ENCODE measurements at regions not wholly inside any gene's neighbourhood (a gene's known extent, or its start where the extent isn't known, plus 50 kb on each side); places are given as distances from the start of the nearest gene placed in this dataset.

GRCh38 chr11:86749821-86750401 lies 50.4 kb upstream of the PRSS23 start:
- H3K36me3 Mint-ChIP-seq (ENCODE audit: low read depth) = no peaks in the 10 kb centered on the region
- H3K27me3 Mint-ChIP-seq = peaks cover 32% of the 10 kb centered on the region
- no peaks in the 10 kb centered on the region for H3K4me1 Mint-ChIP-seq (ENCODE audit: low read depth)
- no peaks in the 10 kb centered on the region for H3K9me3 Mint-ChIP-seq
- no peak overlapping the region for H3K4me3 Mint-ChIP-seq
- DNase-seq = no peak
- no peak overlapping the region for H3K27ac Mint-ChIP-seq

GRCh38 chr11:86749376-86749775 lies 51.0 kb upstream of the PRSS23 start:
- no peak for DNase-seq
- no peaks in the 10 kb centered on the region for H3K36me3 Mint-ChIP-seq (ENCODE audit: low read depth)
- no peak overlapping the region for H3K27ac Mint-ChIP-seq
- peaks cover 32% of the 10 kb centered on the region for H3K27me3 Mint-ChIP-seq
- H3K9me3 Mint-ChIP-seq = no peaks in the 10 kb centered on the region
- H3K4me3 Mint-ChIP-seq = no peak overlapping the region
- H3K4me1 Mint-ChIP-seq (ENCODE audit: low read depth) = peaks cover 2% of the 10 kb centered on the region

GRCh38 chr11:86748296-86748695 lies 52.0 kb upstream of the PRSS23 start:
- DNase-seq = no peak
- Mint-ChIP-seq H3K27me3 (peaks cover 32% of the 10 kb centered on the region), H3K4me3 (no peak overlapping the region), H3K36me3 (ENCODE audit: low read depth) (no peaks in the 10 kb centered on the region), H3K9me3 (no peaks in the 10 kb centered on the region), H3K27ac (no peak overlapping the region), H3K4me1 (ENCODE audit: low read depth) (peaks cover 11% of the 10 kb centered on the region)

- H3K27ac Mint-ChIP-seq = no peak overlapping the region
- peaks cover 16% of the 10 kb centered on the region for H3K4me1 Mint-ChIP-seq (ENCODE audit: low read depth)
- H3K4me3 Mint-ChIP-seq = no peak overlapping the region
- DNase-seq = no peak
- H3K9me3 Mint-ChIP-seq = no peaks in the 10 kb centered on the region
- H3K27me3 Mint-ChIP-seq = peaks cover 32% of the 10 kb centered on the region
- no peaks in the 10 kb centered on the region for H3K36me3 Mint-ChIP-seq (ENCODE audit: low read depth)
Measured at GRCh38 chr11:86747801-86748200, 52.5 kb upstream of the PRSS23 start.

GRCh38 chr11:86746514-86746913 lies 53.8 kb upstream of the PRSS23 start:
- H3K27me3 Mint-ChIP-seq = peaks cover 44% of the 10 kb centered on the region
- no peak overlapping the region for H3K4me3 Mint-ChIP-seq
- peaks cover 27% of the 10 kb centered on the region for H3K4me1 Mint-ChIP-seq (ENCODE audit: low read depth)
- DNase-seq = no peak
- H3K36me3 Mint-ChIP-seq (ENCODE audit: low read depth) = no peaks in the 10 kb centered on the region
- H3K27ac Mint-ChIP-seq = no peak overlapping the region
- H3K9me3 Mint-ChIP-seq = no peaks in the 10 kb centered on the region

GRCh38 chr11:86745571-86745970 lies 54.8 kb upstream of the PRSS23 start:
- Mint-ChIP-seq H3K27me3 (peaks cover 40% of the 10 kb centered on the region), H3K4me3 (no peak overlapping the region), H3K4me1 (ENCODE audit: low read depth) (peaks cover 36% of the 10 kb centered on the region), H3K9me3 (no peaks in the 10 kb centered on the region), H3K36me3 (ENCODE audit: low read depth) (no peaks in the 10 kb centered on the region), H3K27ac (no peak overlapping the region)
- DNase-seq = no peak

GRCh38 chr11:86743223-86744118 lies 56.9 kb upstream of the PRSS23 start:
- Mint-ChIP-seq H3K27me3 (peaks cover 33% of the 10 kb centered on the region), H3K27ac (peak overlapping the region; percentile 90)
- DNase-seq = peak; percentile 55

GRCh38 chr11:86741839-86742805 lies 58.2 kb upstream of the PRSS23 start:
- no peaks in the 10 kb centered on the region for H3K9me3 Mint-ChIP-seq
- H3K36me3 Mint-ChIP-seq (ENCODE audit: low read depth) = no peaks in the 10 kb centered on the region
- H3K27ac Mint-ChIP-seq = no peak overlapping the region
- no peak for DNase-seq
- peaks cover 41% of the 10 kb centered on the region for H3K4me1 Mint-ChIP-seq (ENCODE audit: low read depth)
- peaks cover 24% of the 10 kb centered on the region for H3K27me3 Mint-ChIP-seq
- H3K4me3 Mint-ChIP-seq = no peak overlapping the region

More at GRCh38 chr11:86743223-86744118, 56.9 kb upstream of the PRSS23 start:
- Mint-ChIP-seq H3K4me3 (no peak overlapping the region), H3K9me3 (no peaks in the 10 kb centered on the region), H3K4me1 (ENCODE audit: low read depth) (peaks cover 41% of the 10 kb centered on the region), H3K36me3 (ENCODE audit: low read depth) (no peaks in the 10 kb centered on the region)

GRCh38 chr11:86741484-86741835 lies 58.9 kb upstream of the PRSS23 start:
- Mint-ChIP-seq H3K4me3 (no peak overlapping the region), H3K27ac (no peak overlapping the region), H3K36me3 (ENCODE audit: low read depth) (no peaks in the 10 kb centered on the region), H3K27me3 (peaks cover 20% of the 10 kb centered on the region), H3K4me1 (ENCODE audit: low read depth) (peaks cover 41% of the 10 kb centered on the region), H3K9me3 (no peaks in the 10 kb centered on the region)
- no peak for DNase-seq

GRCh38 chr11:86740628-86741483 lies 59.5 kb upstream of the PRSS23 start:
- H3K27ac Mint-ChIP-seq = peak overlapping the region; percentile 71
- H3K36me3 Mint-ChIP-seq (ENCODE audit: low read depth) = no peaks in the 10 kb centered on the region
- H3K27me3 Mint-ChIP-seq = peaks cover 20% of the 10 kb centered on the region
- no peaks in the 10 kb centered on the region for H3K9me3 Mint-ChIP-seq
- H3K4me1 Mint-ChIP-seq (ENCODE audit: low read depth) = peaks cover 41% of the 10 kb centered on the region
- H3K4me3 Mint-ChIP-seq = no peak overlapping the region
- no peak for DNase-seq

GRCh38 chr11:86738568-86738967 lies 61.8 kb upstream of the PRSS23 start:
- peaks cover 12% of the 10 kb centered on the region for H3K27me3 Mint-ChIP-seq
- no peaks in the 10 kb centered on the region for H3K36me3 Mint-ChIP-seq (ENCODE audit: low read depth)
- peaks cover 33% of the 10 kb centered on the region for H3K4me1 Mint-ChIP-seq (ENCODE audit: low read depth)
- H3K27ac Mint-ChIP-seq = no peak overlapping the region
- H3K9me3 Mint-ChIP-seq = no peaks in the 10 kb centered on the region
- no peak overlapping the region for H3K4me3 Mint-ChIP-seq
- no peak for DNase-seq

GRCh38 chr11:86737737-86738136 lies 62.6 kb upstream of the PRSS23 start:
- DNase-seq = no peak
- H3K27ac Mint-ChIP-seq = no peak overlapping the region
- peaks cover 12% of the 10 kb centered on the region for H3K27me3 Mint-ChIP-seq
- no peak overlapping the region for H3K4me3 Mint-ChIP-seq
- H3K4me1 Mint-ChIP-seq (ENCODE audit: low read depth) = peaks cover 24% of the 10 kb centered on the region
- H3K9me3 Mint-ChIP-seq = no peaks in the 10 kb centered on the region
- no peaks in the 10 kb centered on the region for H3K36me3 Mint-ChIP-seq (ENCODE audit: low read depth)

- DNase-seq = no peak
- no peaks in the 10 kb centered on the region for H3K9me3 Mint-ChIP-seq
- no peak overlapping the region for H3K27ac Mint-ChIP-seq
- no peaks in the 10 kb centered on the region for H3K36me3 Mint-ChIP-seq (ENCODE audit: low read depth)
- no peak overlapping the region for H3K4me3 Mint-ChIP-seq
- peaks cover 7% of the 10 kb centered on the region for H3K27me3 Mint-ChIP-seq
- peaks cover 19% of the 10 kb centered on the region for H3K4me1 Mint-ChIP-seq (ENCODE audit: low read depth)
Measured at GRCh38 chr11:86737230-86737629, 63.1 kb upstream of the PRSS23 start.

All from activated T-cell treated with anti-CD3 and anti-CD28 coated beads, Interleukin-2, amount 50 U/mL, for 24 hours (primary cell).